Panc1 (cell line): ENCODE measurements at regions not wholly inside any gene's neighbourhood (a gene's known extent, or its start where the extent isn't known, plus 50 kb on each side); places are given as distances from the start of the nearest gene placed in this dataset.

Source experiments
- ATAC-seq: fragments of 200-7000 bp; cut with Tn5 transposase; 2 replicates; pipeline ENCODE4 v1.9.1; 2020; ENCODE audit warnings: mild to moderate bottlenecking, moderate library complexity
- BruUV-seq: library from RNA; stranded (reverse); fragments of 400-500 nt; replicated peaks from 2 replicates; lab custom pipeline; 2021; lab: Mats Ljungman, UMichigan
- CTCF ChIA-PET: fragments of 300-600 bp; sonication (Branson Sonifier 250); formaldehyde crosslinking; loops from one replicate; lab custom pipeline; 2022; ENCODE audit warnings: antibody characterized with exemption; lab: Charles Lee
- POLR2A ChIA-PET: fragments of 300-600 bp; sonication (Branson Sonifier 250); formaldehyde crosslinking; loops from one replicate; lab custom pipeline; 2022; ENCODE audit warnings: antibody characterized with exemption; lab: Charles Lee
- DNase-seq: peaks from one replicate; pipeline ENCODE4 v3.0.0-alpha.2; 2010; ENCODE audit warnings: low read depth, low spot score
- H3K27ac ChIP-seq: 2 replicates; pipeline ENCODE4 v1.5.1; 2011; ENCODE audit warnings: mild to moderate bottlenecking, low read length, inconsistent platforms
- H3K27me3 ChIP-seq: fragments of 200-500 bp; sonication (Bioruptor generic); 2 replicates; pipeline ENCODE4 v1.6.0; 2014; ENCODE audit warnings: low read length, inconsistent platforms; ENCODE audit not compliant: control insufficient read depth, insufficient read depth
- H3K36me3 ChIP-seq: fragments of 200-500 bp; sonication (Bioruptor generic); 2 replicates; pipeline ENCODE4 v1.5.1; 2014; ENCODE audit warnings: inconsistent platforms, mild to moderate bottlenecking, low read length, moderate library complexity; ENCODE audit not compliant: control insufficient read depth, insufficient read depth
- H3K4me1 ChIP-seq: 2 replicates; pipeline ENCODE4 v1.5.1; 2011; ENCODE audit warnings: inconsistent platforms, mild to moderate bottlenecking, low read length, moderate library complexity; ENCODE audit not compliant: control insufficient read depth, insufficient read depth
- H3K4me3 ChIP-seq, 2 experiments: 2 replicates each; pipeline ENCODE4 v1.5.1; 2011 to 2012; ENCODE audit warnings: low read depth in 2 of 2, low read length in 2 of 2, mild to moderate bottlenecking in 2 of 2, inconsistent platforms in 1 of 2, moderate library complexity in 1 of 2
- H3K9me3 ChIP-seq: fragments of 200-500 bp; sonication (Bioruptor generic); 2 replicates; pipeline ENCODE4 v1.5.1; 2014; ENCODE audit warnings: low read depth, mild to moderate bottlenecking, inconsistent platforms, low read length, moderate library complexity; ENCODE audit not compliant: control insufficient read depth, insufficient read depth
- CTCF ChIP-seq: fragments of 450-650 bp; IDR thresholded peaks from 2 replicates; pipeline ENCODE4 v1.5.1; 2017; ENCODE audit warnings: mild to moderate bottlenecking
- POLR2AphosphoS5 ChIP-seq: IDR thresholded peaks from 2 replicates; pipeline ENCODE4 v1.6.1; 2012; ENCODE audit warnings: mild to moderate bottlenecking, low read depth, low read length, moderate library complexity
- REST ChIP-seq, 2 experiments: IDR thresholded peaks; 2 replicates each; pipeline ENCODE4 v1.6.1; 2011 to 2012; ENCODE audit warnings: low read depth in 2 of 2, control low read depth in 1 of 2, low read length in 1 of 2, mild to moderate bottlenecking in 1 of 2, moderate library complexity in 1 of 2; ENCODE audit not compliant: insufficient read depth in 1 of 2
- SIN3A ChIP-seq: IDR thresholded peaks from 2 replicates; pipeline ENCODE4 v1.6.1; 2012; ENCODE audit warnings: low read depth, mild to moderate bottlenecking, low read length, moderate library complexity, borderline replicate concordance; ENCODE audit not compliant: insufficient read depth
- TCF7L2 ChIP-seq: IDR thresholded peaks from 2 replicates; pipeline ENCODE4 v1.6.1; 2011; ENCODE audit warnings: mild to moderate bottlenecking, low read depth, low read length, inconsistent platforms
- in situ Hi-C: cut with HindIII; loops from 2 replicates; pipeline ENCODE4 v1.10.0; 2016; ENCODE audit warnings: low sequenced_read_pairs, low pct_unique_long_range_greater_than_20kb
- intact Hi-C: fragments of 100-400 bp; cut with micrococcal nuclease; formaldehyde crosslinking; loops from one replicate; pipeline ENCODE4 v1.10.0; 2022; ENCODE audit not compliant: unreplicated experiment

- TF ChIP-seq POLR2AphosphoS5 (no peak), TCF7L2 (no peak), SIN3A (no peak), REST (IDR thresholded peaks at IDR 0.05; ENCODE audit: insufficient read depth in 1 of 2, low read depth in 2 of 2, low read length in 1 of 2) (no peak), CTCF (no peak)
- Histone ChIP-seq H3K27ac (no peak overlapping the region), H3K4me1 (no peaks in the 10 kb centered on the region), H3K36me3 (no peaks in the 10 kb centered on the region), H3K4me3 (peak overlapping the region; percentile 19 to 40; a peak in 3 of 4 replicates), H3K27me3 (no peaks in the 10 kb centered on the region), H3K9me3 (no peaks in the 10 kb centered on the region; the same call in 1 of the 2 replicates)
- no TSS peak for BruUV-seq
- ATAC-seq = peak; percentile 83
- ChIA-PET POLR2A (no interaction called here), CTCF (no interaction called here)
- in situ Hi-C loops (no loop called here), intact Hi-C loops (no loop called here)
- DNase-seq = peak; percentile 81
Measured at GRCh38 chr5:33049298-33049697, 338.2 kb downstream of the NPR3 start.

- no TSS peak for BruUV-seq
- TF ChIP-seq TCF7L2 (no peak), POLR2AphosphoS5 (no peak), REST (IDR thresholded peaks at IDR 0.05; ENCODE audit: insufficient read depth in 1 of 2, low read depth in 2 of 2, low read length in 1 of 2) (no peak), CTCF (no peak), SIN3A (no peak)
- in situ Hi-C loops = no loop called here
- Histone ChIP-seq H3K9me3 (no peaks in the 10 kb centered on the region; the same call in 1 of the 2 replicates), H3K27me3 (no peaks in the 10 kb centered on the region), H3K27ac (no peak overlapping the region), H3K4me3 (no peak overlapping the region), H3K36me3 (no peaks in the 10 kb centered on the region), H3K4me1 (no peaks in the 10 kb centered on the region)
- intact Hi-C loops = no loop called here
- ChIA-PET POLR2A (no interaction called here), CTCF (no interaction called here)
- peak; percentile 94 for ATAC-seq
- peak; percentile 83 for DNase-seq
Measured at GRCh38 chr5:33049842-33050241, 338.7 kb downstream of the NPR3 start.
